ENCODE measurements at regions not wholly inside any gene's neighbourhood (a gene's known extent, or its start where the extent isn't known, plus 50 kb on each side); places are given as distances from the start of the nearest gene placed in this dataset.

DNA sequence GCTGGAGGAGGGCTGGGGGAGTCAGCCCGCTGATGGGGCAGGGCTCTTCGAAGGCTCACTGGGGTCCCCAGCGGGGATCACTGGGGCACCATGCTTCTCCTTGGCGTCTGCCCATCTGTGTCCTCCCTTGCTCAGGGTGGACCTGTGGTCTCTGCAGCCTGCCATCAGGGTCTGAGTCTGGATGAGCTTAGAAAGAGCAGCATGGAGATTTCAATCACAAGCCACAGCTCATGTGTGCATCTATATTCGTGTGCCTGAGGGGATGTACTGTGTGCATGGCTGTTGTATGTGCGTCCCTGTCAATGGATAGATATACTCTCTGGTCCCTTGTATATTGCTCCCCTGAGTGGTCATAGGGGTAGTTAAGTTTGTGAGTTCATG lies 126.6 kb upstream of the SDK2 start (continued):
- TF ChIP-seq, protein P1, sequence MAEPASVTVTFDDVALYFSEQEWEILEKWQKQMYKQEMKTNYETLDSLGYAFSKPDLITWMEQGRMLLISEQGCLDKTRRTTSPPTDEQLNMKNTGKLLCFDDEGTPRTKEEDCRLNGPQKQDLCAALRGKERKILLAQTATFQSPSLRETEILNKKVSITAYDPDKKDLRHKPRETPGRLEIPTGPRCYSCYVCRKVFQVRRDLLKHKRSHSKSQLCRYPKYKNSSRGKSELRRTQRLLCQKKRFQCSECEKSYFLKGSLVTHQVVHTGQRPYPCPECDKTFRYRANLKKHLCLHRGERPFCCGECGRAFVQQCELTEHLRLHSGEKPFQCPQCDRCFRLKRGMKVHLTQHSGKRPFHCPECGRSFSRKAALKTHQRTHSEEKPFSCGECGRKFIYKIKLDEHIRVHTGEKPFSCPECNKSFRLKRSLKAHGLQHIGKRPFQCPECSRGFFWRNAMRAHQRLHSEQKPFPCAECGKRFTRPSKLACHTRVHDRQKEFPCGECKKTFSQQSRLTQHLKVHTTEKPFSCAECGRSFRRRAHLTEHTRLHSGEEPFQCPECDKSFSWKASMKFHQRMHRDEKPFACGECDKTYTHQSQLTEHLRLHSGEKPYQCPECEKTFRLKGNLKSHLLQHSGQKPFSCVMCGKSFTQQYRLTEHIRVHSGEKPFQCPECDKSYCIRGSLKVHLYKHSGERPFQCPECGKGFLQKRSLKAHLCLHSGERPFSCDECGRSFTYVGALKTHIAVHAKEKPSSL (CRISPR knock-in tag; conservative IDR thresholded peaks at IDR 0.05): no peak
- TF ChIP-seq, protein P2, sequence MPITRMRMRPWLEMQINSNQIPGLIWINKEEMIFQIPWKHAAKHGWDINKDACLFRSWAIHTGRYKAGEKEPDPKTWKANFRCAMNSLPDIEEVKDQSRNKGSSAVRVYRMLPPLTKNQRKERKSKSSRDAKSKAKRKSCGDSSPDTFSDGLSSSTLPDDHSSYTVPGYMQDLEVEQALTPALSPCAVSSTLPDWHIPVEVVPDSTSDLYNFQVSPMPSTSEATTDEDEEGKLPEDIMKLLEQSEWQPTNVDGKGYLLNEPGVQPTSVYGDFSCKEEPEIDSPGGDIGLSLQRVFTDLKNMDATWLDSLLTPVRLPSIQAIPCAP (CRISPR knock-in tag; IDR thresholded peaks at IDR 0.05): no peak
- TF ChIP-seq, protein P3, sequence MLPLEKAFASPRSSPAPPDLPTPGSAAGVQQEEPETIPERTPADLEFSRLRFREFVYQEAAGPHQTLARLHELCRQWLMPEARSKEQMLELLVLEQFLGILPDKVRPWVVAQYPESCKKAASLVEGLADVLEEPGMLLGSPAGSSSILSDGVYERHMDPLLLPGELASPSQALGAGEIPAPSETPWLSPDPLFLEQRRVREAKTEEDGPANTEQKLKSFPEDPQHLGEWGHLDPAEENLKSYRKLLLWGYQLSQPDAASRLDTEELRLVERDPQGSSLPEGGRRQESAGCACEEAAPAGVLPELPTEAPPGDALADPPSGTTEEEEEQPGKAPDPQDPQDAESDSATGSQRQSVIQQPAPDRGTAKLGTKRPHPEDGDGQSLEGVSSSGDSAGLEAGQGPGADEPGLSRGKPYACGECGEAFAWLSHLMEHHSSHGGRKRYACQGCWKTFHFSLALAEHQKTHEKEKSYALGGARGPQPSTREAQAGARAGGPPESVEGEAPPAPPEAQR (CRISPR knock-in tag; IDR thresholded peaks at IDR 0.05): no peak
- TF ChIP-seq, protein P4, sequence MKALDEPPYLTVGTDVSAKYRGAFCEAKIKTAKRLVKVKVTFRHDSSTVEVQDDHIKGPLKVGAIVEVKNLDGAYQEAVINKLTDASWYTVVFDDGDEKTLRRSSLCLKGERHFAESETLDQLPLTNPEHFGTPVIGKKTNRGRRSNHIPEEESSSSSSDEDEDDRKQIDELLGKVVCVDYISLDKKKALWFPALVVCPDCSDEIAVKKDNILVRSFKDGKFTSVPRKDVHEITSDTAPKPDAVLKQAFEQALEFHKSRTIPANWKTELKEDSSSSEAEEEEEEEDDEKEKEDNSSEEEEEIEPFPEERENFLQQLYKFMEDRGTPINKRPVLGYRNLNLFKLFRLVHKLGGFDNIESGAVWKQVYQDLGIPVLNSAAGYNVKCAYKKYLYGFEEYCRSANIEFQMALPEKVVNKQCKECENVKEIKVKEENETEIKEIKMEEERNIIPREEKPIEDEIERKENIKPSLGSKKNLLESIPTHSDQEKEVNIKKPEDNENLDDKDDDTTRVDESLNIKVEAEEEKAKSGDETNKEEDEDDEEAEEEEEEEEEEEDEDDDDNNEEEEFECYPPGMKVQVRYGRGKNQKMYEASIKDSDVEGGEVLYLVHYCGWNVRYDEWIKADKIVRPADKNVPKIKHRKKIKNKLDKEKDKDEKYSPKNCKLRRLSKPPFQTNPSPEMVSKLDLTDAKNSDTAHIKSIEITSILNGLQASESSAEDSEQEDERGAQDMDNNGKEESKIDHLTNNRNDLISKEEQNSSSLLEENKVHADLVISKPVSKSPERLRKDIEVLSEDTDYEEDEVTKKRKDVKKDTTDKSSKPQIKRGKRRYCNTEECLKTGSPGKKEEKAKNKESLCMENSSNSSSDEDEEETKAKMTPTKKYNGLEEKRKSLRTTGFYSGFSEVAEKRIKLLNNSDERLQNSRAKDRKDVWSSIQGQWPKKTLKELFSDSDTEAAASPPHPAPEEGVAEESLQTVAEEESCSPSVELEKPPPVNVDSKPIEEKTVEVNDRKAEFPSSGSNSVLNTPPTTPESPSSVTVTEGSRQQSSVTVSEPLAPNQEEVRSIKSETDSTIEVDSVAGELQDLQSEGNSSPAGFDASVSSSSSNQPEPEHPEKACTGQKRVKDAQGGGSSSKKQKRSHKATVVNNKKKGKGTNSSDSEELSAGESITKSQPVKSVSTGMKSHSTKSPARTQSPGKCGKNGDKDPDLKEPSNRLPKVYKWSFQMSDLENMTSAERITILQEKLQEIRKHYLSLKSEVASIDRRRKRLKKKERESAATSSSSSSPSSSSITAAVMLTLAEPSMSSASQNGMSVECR (CRISPR knock-in tag; IDR thresholded peaks at IDR 0.05; ENCODE audit: borderline replicate concordance): no peak

DNA sequence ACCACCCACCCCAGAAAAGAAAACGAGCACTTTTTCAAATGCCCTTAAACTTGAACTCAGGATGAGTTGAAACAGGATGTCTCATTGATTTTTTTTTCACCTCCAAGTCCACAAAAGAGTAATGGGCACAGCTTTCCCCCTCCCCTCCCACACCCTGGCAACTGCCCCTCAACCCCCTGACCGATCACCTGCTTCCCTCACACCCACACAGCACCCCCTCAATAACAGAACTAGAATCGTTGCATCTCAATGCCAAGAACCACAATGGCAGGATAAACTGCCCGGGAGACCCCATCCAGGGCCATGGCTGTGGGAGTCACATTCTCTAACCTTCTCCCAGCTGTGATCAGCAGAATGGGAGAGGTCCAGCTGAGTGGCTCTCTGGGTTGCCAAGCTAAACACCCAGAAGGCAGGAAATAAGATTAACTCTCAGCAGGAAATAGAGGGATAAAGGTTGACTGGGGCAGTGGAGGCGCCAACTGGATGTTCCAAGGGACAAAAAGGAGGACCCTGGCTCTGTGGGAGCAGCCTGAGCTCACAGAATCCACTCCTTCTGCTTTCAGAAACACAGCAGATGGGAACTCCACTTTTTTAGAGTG lies 128.0 kb upstream of the SDK2 start:
- peak; percentile 76 for TF ChIP-seq ZNF423 (CRISPR knock-in tag; IDR thresholded peaks at IDR 0.05)
- no peak for TF ChIP-seq MYBL2 (CRISPR knock-in tag; IDR thresholded peaks at IDR 0.05)
- no peak for TF ChIP-seq ZNF121 (CRISPR knock-in tag; IDR thresholded peaks at IDR 0.05)
- TF ChIP-seq JUN (CRISPR knock-in tag; IDR thresholded peaks at IDR 0.05): no peak
- TF ChIP-seq, protein P5, sequence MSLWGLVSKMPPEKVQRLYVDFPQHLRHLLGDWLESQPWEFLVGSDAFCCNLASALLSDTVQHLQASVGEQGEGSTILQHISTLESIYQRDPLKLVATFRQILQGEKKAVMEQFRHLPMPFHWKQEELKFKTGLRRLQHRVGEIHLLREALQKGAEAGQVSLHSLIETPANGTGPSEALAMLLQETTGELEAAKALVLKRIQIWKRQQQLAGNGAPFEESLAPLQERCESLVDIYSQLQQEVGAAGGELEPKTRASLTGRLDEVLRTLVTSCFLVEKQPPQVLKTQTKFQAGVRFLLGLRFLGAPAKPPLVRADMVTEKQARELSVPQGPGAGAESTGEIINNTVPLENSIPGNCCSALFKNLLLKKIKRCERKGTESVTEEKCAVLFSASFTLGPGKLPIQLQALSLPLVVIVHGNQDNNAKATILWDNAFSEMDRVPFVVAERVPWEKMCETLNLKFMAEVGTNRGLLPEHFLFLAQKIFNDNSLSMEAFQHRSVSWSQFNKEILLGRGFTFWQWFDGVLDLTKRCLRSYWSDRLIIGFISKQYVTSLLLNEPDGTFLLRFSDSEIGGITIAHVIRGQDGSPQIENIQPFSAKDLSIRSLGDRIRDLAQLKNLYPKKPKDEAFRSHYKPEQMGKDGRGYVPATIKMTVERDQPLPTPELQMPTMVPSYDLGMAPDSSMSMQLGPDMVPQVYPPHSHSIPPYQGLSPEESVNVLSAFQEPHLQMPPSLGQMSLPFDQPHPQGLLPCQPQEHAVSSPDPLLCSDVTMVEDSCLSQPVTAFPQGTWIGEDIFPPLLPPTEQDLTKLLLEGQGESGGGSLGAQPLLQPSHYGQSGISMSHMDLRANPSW (CRISPR knock-in tag; conservative IDR thresholded peaks at IDR 0.05; ENCODE audit: low read depth): no peak
- Mint-ChIP-seq H3K27ac (no peak overlapping the region), H3K36me3 (peaks cover 14% of the 10 kb centered on the region), H3K9me3 (peaks cover 20% of the 10 kb centered on the region), H3K27me3 (ENCODE audit: low read depth) (peaks cover 12% of the 10 kb centered on the region), H3K4me3 (no peak overlapping the region), H3K4me1 (no peaks in the 10 kb centered on the region)
- ATAC-seq (no peak), DNase-seq (ENCODE audit: low spot score) (no peak)
- POLR2A ChIA-PET: no interaction called here
- CTCF ChIA-PET: no interaction called here

DNA sequence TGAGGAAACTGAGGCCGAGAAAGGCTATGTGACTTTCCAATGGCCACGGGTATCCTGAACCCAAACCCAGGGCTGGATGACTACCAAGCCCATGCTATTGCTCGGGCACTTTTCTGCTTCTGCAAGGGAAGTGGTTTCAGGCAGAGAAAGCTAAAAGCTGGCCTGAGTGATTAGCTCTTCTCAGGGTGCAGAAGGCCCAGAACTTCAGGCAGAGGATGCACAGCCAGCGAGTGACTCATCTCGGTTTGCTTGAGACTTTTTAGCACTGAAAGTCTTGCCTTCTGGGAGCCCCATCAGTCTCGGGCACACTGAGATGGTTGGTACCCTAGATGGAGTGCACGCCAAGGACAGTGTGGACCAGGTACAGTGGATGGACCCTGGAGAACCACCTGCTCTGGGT lies 129.5 kb upstream of the SDK2 start:
- ChIA-PET POLR2A (no interaction called here), CTCF (no interaction called here)
- no peak for ATAC-seq
- Mint-ChIP-seq H3K27ac (no peak overlapping the region), H3K4me3 (no peak overlapping the region), H3K36me3 (peaks cover 15% of the 10 kb centered on the region), H3K9me3 (peaks cover 30% of the 10 kb centered on the region), H3K27me3 (ENCODE audit: low read depth) (peaks cover 12% of the 10 kb centered on the region), H3K4me1 (no peaks in the 10 kb centered on the region)
- no peak for DNase-seq (ENCODE audit: low spot score)
- TF ChIP-seq NR3C1 (CRISPR knock-in tag; conservative IDR thresholded peaks at IDR 0.05; ENCODE audit: low read depth): no peak
- TF ChIP-seq CREM (CRISPR knock-in tag; IDR thresholded peaks at IDR 0.05): no peak
- no peak for TF ChIP-seq FOXP1 (CRISPR knock-in tag; IDR thresholded peaks at IDR 0.05; ENCODE audit: borderline replicate concordance)
- no peak for TF ChIP-seq ZNF138 (CRISPR knock-in tag; conservative IDR thresholded peaks at IDR 0.05)
- TF ChIP-seq GTF2I (CRISPR knock-in tag; conservative IDR thresholded peaks at IDR 0.05): no peak
- TF ChIP-seq TCF7 (CRISPR knock-in tag; IDR thresholded peaks at IDR 0.05; ENCODE audit: low read depth): no peak
- TF ChIP-seq, protein P6, sequence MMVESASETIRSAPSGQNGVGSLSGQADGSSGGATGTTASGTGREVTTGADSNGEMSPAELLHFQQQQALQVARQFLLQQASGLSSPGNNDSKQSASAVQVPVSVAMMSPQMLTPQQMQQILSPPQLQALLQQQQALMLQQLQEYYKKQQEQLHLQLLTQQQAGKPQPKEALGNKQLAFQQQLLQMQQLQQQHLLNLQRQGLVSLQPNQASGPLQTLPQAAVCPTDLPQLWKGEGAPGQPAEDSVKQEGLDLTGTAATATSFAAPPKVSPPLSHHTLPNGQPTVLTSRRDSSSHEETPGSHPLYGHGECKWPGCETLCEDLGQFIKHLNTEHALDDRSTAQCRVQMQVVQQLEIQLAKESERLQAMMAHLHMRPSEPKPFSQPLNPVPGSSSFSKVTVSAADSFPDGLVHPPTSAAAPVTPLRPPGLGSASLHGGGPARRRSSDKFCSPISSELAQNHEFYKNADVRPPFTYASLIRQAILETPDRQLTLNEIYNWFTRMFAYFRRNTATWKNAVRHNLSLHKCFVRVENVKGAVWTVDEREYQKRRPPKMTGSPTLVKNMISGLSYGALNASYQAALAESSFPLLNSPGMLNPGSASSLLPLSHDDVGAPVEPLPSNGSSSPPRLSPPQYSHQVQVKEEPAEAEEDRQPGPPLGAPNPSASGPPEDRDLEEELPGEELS (CRISPR knock-in tag; IDR thresholded peaks at IDR 0.05): no peak
